ENCODE measurements at regions not wholly inside any gene's neighbourhood (a gene's known extent, or its start where the extent isn't known, plus 50 kb on each side); places are given as distances from the start of the nearest gene placed in this dataset.

DNA sequence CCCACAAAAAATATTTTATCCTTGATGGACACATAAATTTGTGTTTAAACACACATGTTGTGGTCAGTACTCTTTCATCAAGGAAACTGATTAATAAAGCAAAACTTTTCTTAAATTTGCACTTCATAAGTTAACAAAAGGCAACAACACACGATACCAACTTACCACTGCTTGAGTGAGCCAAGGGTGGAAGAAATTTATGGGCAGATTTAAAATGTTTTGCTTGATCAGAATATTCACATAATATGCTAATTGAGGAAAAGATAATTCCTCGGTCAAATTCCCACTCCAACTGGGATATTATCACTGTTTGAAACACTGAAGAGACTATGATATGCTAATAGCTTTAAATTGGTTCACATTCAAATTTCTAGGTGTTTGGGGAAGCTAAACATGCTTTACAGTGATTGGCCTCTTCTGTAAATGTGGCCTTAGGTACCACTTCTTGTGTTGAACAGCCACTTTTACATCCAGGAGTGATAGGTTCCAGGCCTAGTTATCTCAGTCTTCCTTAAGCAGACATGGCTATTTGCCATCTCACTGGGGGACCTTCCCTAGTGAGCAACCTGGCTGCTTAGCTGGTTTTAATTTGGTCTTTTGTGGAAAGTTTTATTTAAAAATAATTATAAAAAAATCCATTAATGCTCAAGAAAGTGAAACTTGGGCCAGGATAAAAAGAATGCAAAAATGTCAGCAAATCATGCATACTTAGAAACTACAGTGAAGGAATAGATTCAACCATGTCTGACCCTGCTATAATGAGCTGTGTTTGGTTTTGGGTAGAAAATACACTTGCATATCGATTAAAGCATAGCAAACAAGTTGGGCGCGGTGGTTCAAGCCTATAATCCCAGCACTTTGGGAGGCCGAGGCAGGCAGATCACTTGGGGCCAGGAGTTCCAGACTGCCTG is 221.2 kb upstream of the MAP3K7 start:
- no peak for DNase-seq (ENCODE audit: low read depth)
- no peak overlapping the region for H3K4me3 ChIP-seq (ENCODE audit: low read depth, low read length)
- TF ChIP-seq, protein P1, sequence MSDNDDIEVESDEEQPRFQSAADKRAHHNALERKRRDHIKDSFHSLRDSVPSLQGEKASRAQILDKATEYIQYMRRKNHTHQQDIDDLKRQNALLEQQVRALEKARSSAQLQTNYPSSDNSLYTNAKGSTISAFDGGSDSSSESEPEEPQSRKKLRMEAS (IDR thresholded peaks at IDR 0.05; ENCODE audit: low read depth, low read length), result no peak
- TF ChIP-seq, protein P2, sequence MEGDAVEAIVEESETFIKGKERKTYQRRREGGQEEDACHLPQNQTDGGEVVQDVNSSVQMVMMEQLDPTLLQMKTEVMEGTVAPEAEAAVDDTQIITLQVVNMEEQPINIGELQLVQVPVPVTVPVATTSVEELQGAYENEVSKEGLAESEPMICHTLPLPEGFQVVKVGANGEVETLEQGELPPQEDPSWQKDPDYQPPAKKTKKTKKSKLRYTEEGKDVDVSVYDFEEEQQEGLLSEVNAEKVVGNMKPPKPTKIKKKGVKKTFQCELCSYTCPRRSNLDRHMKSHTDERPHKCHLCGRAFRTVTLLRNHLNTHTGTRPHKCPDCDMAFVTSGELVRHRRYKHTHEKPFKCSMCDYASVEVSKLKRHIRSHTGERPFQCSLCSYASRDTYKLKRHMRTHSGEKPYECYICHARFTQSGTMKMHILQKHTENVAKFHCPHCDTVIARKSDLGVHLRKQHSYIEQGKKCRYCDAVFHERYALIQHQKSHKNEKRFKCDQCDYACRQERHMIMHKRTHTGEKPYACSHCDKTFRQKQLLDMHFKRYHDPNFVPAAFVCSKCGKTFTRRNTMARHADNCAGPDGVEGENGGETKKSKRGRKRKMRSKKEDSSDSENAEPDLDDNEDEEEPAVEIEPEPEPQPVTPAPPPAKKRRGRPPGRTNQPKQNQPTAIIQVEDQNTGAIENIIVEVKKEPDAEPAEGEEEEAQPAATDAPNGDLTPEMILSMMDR (IDR thresholded peaks at IDR 0.05; ENCODE audit: low read depth, low read length), result no peak
- TF ChIP-seq POLR2A (IDR thresholded peaks at IDR 0.05; ENCODE audit: extremely low read depth, insufficient read length) (no peak), MYC (IDR thresholded peaks at IDR 0.05; ENCODE audit: low read depth, low read length) (no peak)

DNA sequence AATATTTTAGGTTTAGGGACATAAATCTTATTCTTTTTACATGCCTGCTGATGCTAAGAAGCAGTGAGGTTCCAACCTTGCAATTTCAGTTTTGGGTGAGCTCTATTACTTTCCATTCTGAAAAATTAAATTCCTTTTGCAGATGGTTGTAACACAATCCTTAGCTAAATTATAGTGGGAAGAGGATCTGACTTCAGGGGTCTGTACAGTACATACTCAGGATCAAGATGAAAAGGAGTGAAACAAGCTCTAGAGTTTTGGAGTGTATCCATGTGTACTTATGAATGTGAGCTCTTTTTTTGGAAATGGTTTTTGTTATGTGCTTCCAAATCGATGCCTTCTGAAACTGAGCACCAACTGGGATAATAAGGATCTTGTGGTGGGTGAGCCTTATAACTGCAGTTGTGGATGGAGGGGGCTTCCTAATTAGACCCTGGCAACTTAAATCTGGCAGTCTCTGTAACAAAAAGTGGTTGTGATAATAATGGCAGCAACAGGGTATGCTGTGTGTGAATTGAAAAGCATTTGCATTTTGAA is 218.8 kb upstream of the MAP3K7 start:
- DNase-seq (ENCODE audit: low read depth), result no peak
- H3K4me3 ChIP-seq (ENCODE audit: low read depth, low read length), result no peak overlapping the region
- TF ChIP-seq, protein P1 (IDR thresholded peaks at IDR 0.05; ENCODE audit: low read depth, low read length), result no peak
- TF ChIP-seq POLR2A (IDR thresholded peaks at IDR 0.05; ENCODE audit: extremely low read depth, insufficient read length) (no peak), MYC (IDR thresholded peaks at IDR 0.05; ENCODE audit: low read depth, low read length) (no peak)
- TF ChIP-seq, protein P2 (IDR thresholded peaks at IDR 0.05; ENCODE audit: low read depth, low read length), result no peak

DNA sequence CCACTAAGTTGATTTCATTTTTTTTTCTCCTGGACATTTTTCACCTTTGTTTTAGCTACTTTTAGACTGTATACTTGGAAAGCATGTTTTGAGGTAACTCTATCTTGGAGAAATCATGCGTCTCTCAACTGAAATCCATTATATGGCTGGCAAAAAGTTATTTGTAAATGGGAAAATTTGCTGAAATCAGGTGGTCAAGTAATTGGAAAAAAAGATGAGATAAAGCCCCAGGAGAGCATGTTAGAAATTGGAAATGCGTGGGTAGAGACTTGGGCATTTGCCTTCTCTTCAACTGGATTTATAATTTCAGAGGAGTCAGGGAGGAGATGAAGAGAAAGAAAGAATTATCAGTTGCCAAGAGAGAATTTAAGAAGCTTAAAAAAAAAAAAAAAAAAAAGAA is 217.1 kb upstream of the MAP3K7 start:
- no peak overlapping the region for H3K4me3 ChIP-seq (ENCODE audit: low read depth, low read length)
- TF ChIP-seq POLR2A (IDR thresholded peaks at IDR 0.05; ENCODE audit: extremely low read depth, insufficient read length) (no peak), MYC (IDR thresholded peaks at IDR 0.05; ENCODE audit: low read depth, low read length) (no peak)
- TF ChIP-seq, protein P1 (IDR thresholded peaks at IDR 0.05; ENCODE audit: low read depth, low read length), result no peak
- TF ChIP-seq, protein P2 (IDR thresholded peaks at IDR 0.05; ENCODE audit: low read depth, low read length), result no peak
- DNase-seq (ENCODE audit: low read depth), result no peak

DNA sequence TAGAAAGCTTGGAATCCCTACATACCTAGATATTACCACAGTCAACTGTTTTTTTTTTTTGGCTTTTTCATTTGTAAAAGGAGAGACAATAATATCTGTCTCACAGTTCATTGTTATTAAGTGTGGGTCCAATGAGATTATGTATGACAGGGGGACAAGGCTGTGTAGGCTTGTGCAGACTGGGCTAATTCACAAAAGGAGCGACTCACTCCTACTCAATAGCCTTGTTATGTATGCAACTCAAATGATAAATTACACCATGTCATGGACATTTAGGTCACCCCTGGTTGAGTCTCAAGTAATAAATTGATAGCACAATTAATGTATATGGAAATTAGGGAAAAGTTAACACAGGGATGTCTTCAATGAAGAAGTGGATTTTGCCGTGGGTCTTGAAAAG is 208.2 kb upstream of the MAP3K7 start:
- TF ChIP-seq POLR2A (IDR thresholded peaks at IDR 0.05; ENCODE audit: extremely low read depth, insufficient read length) (no peak), MYC (IDR thresholded peaks at IDR 0.05; ENCODE audit: low read depth, low read length) (no peak)
- TF ChIP-seq, protein P2 (IDR thresholded peaks at IDR 0.05; ENCODE audit: low read depth, low read length), result no peak
- TF ChIP-seq, protein P1 (IDR thresholded peaks at IDR 0.05; ENCODE audit: low read depth, low read length), result no peak
- H3K4me3 ChIP-seq (ENCODE audit: low read depth, low read length), result no peak overlapping the region
- no peak for DNase-seq (ENCODE audit: low read depth)

DNA sequence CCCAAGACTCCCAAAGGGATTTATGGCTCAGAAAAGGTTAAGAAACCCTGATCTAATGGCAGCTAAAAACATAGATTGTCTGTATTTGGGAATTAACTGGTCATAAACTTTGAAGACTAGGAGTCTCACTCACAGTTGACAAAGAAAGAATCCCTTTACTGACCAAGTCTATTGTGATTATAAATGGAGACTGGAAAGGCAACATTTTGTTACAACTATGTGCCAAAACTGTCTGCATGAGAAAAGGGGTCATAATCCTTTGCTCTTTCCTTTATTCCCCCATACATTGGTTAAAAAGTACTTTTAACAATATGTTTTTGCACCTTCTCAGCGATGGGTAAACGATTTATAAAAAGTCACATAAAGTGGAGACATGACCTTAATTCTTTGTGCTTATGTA is 206.9 kb upstream of the MAP3K7 start:
- TF ChIP-seq, protein P1 (IDR thresholded peaks at IDR 0.05; ENCODE audit: low read depth, low read length), result no peak
- TF ChIP-seq, protein P2 (IDR thresholded peaks at IDR 0.05; ENCODE audit: low read depth, low read length), result no peak
- TF ChIP-seq MYC (IDR thresholded peaks at IDR 0.05; ENCODE audit: low read depth, low read length) (no peak), POLR2A (IDR thresholded peaks at IDR 0.05; ENCODE audit: extremely low read depth, insufficient read length) (no peak)
- no peak overlapping the region for H3K4me3 ChIP-seq (ENCODE audit: low read depth, low read length)
- no peak for DNase-seq (ENCODE audit: low read depth)
